K562 (cell line): ENCODE measurements at regions not wholly inside any gene's neighbourhood (a gene's known extent, or its start where the extent isn't known, plus 50 kb on each side); places are given as distances from the start of the nearest gene placed in this dataset.

Experiments used
- HDAC8 ChIP-seq: fragments of 450-650 bp; IDR thresholded peaks from 2 replicates; pipeline ENCODE4 v1.6.1; 2016; ENCODE audit warnings: mild to moderate bottlenecking, missing genetic modification characterization, moderate library complexity, missing compliant biosample characterization
- HNRNPLL ChIP-seq: fragments of 200-400 bp; formaldehyde crosslinking; IDR thresholded peaks from 2 replicates; pipeline ENCODE4 v1.6.1; 2017; ENCODE audit warnings: low read length, low read depth, mild to moderate bottlenecking; ENCODE audit not compliant: poor library complexity, severe bottlenecking
- MCM2 ChIP-seq: fragments of 450-650 bp; IDR thresholded peaks from 2 replicates; pipeline ENCODE4 v1.6.1; 2017; ENCODE audit warnings: low read depth, mild to moderate bottlenecking
- PURB ChIP-seq: sonication (generic); formaldehyde crosslinking; IDR thresholded peaks from 2 replicates; pipeline ENCODE4 v1.9.0; 2021; ENCODE audit warnings: low read depth, mild to moderate bottlenecking, missing genetic modification reagents
- SREBF1 ChIP-seq: fragments of 150-350 bp; IDR thresholded peaks from 2 replicates; pipeline ENCODE4 v1.6.1; 2014; ENCODE audit warnings: antibody characterized with exemption, low read depth, low read length, borderline replicate concordance
- ZBTB17 ChIP-seq: fragments of 450-650 bp; formaldehyde crosslinking; IDR thresholded peaks from 2 replicates; pipeline ENCODE4 v1.4.0; 2020; ENCODE audit warnings: mild to moderate bottlenecking
- TF ChIP-seq, protein P1 (sequence below): fragments of 150-350 bp; IDR thresholded peaks from 2 replicates; pipeline ENCODE4 v1.6.1; 2014; ENCODE audit warnings: low read depth, mild to moderate bottlenecking, low read length, borderline replicate concordance
- TF ChIP-seq, protein P2 (sequence below): fragments of 250-450 bp; sonication (Bioruptor Pico); IDR thresholded peaks from 2 replicates; pipeline ENCODE4 v1.8.0; 2021; ENCODE audit warnings: mild to moderate bottlenecking, moderate library complexity
- TF ChIP-seq, protein P3 (sequence below): IDR thresholded peaks from 3 replicates; pipeline ENCODE4 v1.6.1; 2011; ENCODE audit warnings: borderline replicate concordance, mild to moderate bottlenecking, moderate library complexity; ENCODE audit not compliant: insufficient read length; ENCODE audit errors: extremely low read depth
- TF ChIP-seq, protein P4 (sequence below): fragments of 250-450 bp; sonication (Bioruptor Pico); IDR thresholded peaks from 2 replicates; pipeline ENCODE4 v1.4.0; 2020; ENCODE audit warnings: mild to moderate bottlenecking, moderate library complexity

DNA sequence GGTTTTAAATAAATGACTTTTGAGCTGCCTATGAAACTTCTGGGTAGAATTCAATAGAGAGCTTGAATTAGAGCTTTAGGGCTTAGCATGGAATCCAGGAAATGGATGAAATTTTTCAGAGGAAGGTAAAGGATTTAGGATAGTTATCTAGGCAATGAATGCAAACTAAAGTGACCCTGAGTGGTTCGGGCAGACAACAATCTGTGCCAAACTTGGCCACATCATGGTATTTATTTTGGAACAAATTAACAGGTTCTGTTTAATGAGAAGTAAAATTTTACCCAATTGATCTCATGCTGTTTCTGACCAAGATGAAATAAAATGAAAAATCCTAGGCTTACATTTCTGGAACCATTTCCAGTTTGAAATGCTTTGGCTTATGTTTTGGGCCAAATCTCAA, 934.4 kb downstream of the MAT2B start (continued):
- TF ChIP-seq, protein P1, sequence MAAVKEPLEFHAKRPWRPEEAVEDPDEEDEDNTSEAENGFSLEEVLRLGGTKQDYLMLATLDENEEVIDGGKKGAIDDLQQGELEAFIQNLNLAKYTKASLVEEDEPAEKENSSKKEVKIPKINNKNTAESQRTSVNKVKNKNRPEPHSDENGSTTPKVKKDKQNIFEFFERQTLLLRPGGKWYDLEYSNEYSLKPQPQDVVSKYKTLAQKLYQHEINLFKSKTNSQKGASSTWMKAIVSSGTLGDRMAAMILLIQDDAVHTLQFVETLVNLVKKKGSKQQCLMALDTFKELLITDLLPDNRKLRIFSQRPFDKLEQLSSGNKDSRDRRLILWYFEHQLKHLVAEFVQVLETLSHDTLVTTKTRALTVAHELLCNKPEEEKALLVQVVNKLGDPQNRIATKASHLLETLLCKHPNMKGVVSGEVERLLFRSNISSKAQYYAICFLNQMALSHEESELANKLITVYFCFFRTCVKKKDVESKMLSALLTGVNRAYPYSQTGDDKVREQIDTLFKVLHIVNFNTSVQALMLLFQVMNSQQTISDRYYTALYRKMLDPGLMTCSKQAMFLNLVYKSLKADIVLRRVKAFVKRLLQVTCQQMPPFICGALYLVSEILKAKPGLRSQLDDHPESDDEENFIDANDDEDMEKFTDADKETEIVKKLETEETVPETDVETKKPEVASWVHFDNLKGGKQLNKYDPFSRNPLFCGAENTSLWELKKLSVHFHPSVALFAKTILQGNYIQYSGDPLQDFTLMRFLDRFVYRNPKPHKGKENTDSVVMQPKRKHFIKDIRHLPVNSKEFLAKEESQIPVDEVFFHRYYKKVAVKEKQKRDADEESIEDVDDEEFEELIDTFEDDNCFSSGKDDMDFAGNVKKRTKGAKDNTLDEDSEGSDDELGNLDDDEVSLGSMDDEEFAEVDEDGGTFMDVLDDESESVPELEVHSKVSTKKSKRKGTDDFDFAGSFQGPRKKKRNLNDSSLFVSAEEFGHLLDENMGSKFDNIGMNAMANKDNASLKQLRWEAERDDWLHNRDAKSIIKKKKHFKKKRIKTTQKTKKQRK, result no peak
- TF ChIP-seq SREBF1 (no peak), HDAC8 (tag) (no peak), MCM2 (no peak), ZBTB17 (CRISPR knock-in tag) (no peak), HNRNPLL (no peak), PURB (CRISPR knock-in tag) (no peak)
- TF ChIP-seq, protein P2, sequence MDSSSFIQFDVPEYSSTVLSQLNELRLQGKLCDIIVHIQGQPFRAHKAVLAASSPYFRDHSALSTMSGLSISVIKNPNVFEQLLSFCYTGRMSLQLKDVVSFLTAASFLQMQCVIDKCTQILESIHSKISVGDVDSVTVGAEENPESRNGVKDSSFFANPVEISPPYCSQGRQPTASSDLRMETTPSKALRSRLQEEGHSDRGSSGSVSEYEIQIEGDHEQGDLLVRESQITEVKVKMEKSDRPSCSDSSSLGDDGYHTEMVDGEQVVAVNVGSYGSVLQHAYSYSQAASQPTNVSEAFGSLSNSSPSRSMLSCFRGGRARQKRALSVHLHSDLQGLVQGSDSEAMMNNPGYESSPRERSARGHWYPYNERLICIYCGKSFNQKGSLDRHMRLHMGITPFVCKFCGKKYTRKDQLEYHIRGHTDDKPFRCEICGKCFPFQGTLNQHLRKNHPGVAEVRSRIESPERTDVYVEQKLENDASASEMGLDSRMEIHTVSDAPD (CRISPR knock-in tag), result no peak
- TF ChIP-seq, protein P3, sequence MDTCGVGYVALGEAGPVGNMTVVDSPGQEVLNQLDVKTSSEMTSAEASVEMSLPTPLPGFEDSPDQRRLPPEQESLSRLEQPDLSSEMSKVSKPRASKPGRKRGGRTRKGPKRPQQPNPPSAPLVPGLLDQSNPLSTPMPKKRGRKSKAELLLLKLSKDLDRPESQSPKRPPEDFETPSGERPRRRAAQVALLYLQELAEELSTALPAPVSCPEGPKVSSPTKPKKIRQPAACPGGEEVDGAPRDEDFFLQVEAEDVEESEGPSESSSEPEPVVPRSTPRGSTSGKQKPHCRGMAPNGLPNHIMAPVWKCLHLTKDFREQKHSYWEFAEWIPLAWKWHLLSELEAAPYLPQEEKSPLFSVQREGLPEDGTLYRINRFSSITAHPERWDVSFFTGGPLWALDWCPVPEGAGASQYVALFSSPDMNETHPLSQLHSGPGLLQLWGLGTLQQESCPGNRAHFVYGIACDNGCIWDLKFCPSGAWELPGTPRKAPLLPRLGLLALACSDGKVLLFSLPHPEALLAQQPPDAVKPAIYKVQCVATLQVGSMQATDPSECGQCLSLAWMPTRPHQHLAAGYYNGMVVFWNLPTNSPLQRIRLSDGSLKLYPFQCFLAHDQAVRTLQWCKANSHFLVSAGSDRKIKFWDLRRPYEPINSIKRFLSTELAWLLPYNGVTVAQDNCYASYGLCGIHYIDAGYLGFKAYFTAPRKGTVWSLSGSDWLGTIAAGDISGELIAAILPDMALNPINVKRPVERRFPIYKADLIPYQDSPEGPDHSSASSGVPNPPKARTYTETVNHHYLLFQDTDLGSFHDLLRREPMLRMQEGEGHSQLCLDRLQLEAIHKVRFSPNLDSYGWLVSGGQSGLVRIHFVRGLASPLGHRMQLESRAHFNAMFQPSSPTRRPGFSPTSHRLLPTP, result no peak
- TF ChIP-seq, protein P4, sequence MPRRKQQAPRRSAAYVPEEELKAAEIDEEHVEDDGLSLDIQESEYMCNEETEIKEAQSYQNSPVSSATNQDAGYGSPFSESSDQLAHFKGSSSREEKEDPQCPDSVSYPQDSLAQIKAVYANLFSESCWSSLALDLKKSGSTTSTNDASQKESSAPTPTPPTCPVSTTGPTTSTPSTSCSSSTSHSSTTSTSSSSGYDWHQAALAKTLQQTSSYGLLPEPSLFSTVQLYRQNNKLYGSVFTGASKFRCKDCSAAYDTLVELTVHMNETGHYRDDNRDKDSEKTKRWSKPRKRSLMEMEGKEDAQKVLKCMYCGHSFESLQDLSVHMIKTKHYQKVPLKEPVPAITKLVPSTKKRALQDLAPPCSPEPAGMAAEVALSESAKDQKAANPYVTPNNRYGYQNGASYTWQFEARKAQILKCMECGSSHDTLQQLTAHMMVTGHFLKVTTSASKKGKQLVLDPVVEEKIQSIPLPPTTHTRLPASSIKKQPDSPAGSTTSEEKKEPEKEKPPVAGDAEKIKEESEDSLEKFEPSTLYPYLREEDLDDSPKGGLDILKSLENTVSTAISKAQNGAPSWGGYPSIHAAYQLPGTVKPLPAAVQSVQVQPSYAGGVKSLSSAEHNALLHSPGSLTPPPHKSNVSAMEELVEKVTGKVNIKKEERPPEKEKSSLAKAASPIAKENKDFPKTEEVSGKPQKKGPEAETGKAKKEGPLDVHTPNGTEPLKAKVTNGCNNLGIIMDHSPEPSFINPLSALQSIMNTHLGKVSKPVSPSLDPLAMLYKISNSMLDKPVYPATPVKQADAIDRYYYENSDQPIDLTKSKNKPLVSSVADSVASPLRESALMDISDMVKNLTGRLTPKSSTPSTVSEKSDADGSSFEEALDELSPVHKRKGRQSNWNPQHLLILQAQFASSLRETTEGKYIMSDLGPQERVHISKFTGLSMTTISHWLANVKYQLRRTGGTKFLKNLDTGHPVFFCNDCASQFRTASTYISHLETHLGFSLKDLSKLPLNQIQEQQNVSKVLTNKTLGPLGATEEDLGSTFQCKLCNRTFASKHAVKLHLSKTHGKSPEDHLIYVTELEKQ (CRISPR knock-in tag), result no peak
